ENCODE measurements at regions not wholly inside any gene's neighbourhood (a gene's known extent, or its start where the extent isn't known, plus 50 kb on each side); places are given as distances from the start of the nearest gene placed in this dataset.

- Mint-ChIP-seq H3K4me3 (no peak overlapping the region), H3K27ac (no peak overlapping the region), H3K36me3 (ENCODE audit: low read depth) (no peaks in the 10 kb centered on the region), H3K27me3 (ENCODE audit: low read depth) (peaks cover 2% of the 10 kb centered on the region), H3K4me1 (no peaks in the 10 kb centered on the region), H3K9me3 (no peaks in the 10 kb centered on the region)
- TF ChIP-seq, protein P1, sequence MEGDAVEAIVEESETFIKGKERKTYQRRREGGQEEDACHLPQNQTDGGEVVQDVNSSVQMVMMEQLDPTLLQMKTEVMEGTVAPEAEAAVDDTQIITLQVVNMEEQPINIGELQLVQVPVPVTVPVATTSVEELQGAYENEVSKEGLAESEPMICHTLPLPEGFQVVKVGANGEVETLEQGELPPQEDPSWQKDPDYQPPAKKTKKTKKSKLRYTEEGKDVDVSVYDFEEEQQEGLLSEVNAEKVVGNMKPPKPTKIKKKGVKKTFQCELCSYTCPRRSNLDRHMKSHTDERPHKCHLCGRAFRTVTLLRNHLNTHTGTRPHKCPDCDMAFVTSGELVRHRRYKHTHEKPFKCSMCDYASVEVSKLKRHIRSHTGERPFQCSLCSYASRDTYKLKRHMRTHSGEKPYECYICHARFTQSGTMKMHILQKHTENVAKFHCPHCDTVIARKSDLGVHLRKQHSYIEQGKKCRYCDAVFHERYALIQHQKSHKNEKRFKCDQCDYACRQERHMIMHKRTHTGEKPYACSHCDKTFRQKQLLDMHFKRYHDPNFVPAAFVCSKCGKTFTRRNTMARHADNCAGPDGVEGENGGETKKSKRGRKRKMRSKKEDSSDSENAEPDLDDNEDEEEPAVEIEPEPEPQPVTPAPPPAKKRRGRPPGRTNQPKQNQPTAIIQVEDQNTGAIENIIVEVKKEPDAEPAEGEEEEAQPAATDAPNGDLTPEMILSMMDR (IDR thresholded peaks at IDR 0.05; ENCODE audit: unreplicated experiment in 3 of 3), result no peak
These were observed 96.6 kb upstream of the KCNA4 start for GRCh38 chr11:30113326-30113898.

DNA sequence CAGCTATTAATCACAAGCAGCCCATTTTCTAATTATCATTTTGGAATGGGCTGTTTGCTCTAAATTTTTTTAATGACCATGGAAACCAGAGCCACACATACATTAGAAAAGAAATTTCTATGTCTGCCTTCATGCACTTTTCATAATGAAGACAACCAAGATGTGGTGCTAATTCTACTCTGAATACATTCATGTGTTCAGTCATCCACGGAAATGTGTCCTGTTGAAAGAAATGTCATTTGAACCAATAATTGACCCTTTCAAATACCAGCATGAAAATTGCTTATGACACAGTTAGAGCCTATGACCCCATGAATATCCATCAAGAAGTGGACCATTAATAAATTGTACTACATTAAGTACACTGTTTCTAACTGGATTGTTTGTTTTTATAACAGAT lies 99.7 kb upstream of the KCNA4 start:
- TF ChIP-seq, protein P1 (IDR thresholded peaks at IDR 0.05; ENCODE audit: unreplicated experiment in 3 of 3), result no peak
- Mint-ChIP-seq H3K27ac (no peak overlapping the region), H3K27me3 (ENCODE audit: low read depth) (no peaks in the 10 kb centered on the region), H3K9me3 (no peaks in the 10 kb centered on the region), H3K4me3 (no peak overlapping the region), H3K4me1 (no peaks in the 10 kb centered on the region), H3K36me3 (ENCODE audit: low read depth) (no peaks in the 10 kb centered on the region)

- Mint-ChIP-seq H3K4me1 (no peaks in the 10 kb centered on the region), H3K27me3 (ENCODE audit: low read depth) (no peaks in the 10 kb centered on the region), H3K9me3 (no peaks in the 10 kb centered on the region), H3K4me3 (no peak overlapping the region), H3K27ac (no peak overlapping the region), H3K36me3 (ENCODE audit: low read depth) (no peaks in the 10 kb centered on the region)
- TF ChIP-seq, protein P1 (IDR thresholded peaks at IDR 0.05; ENCODE audit: unreplicated experiment in 3 of 3), result no peak
These were observed 103.3 kb upstream of the KCNA4 start for GRCh38 chr11:30120045-30120589.

DNA sequence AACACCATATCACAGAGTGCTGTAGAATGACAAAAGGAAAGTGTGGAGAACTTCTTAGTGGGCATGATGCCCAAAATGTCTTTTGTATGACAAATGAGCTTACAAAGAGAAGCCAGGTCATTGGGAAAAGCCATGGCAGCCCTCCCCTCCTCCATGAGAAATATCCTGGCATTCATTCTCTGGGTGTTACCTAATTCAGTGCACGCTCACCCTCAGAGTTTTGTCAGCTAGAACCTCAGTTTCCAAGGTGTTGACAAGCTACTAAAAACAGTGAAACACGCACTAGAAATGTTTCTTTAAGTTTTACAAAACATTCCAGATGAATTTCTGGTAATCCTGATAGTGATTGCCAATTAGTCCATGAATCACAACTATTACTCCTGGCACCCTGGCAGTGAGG lies 105.4 kb upstream of the FSHB start:
- H3K9me3 Mint-ChIP-seq, result no peaks in the 10 kb centered on the region

GRCh38 chr11:30128269-30128932 lies 102.4 kb upstream of the FSHB start:
- TF ChIP-seq, protein P1 (IDR thresholded peaks at IDR 0.05; ENCODE audit: unreplicated experiment in 3 of 3), result peak; percentile 63 to 67 (median 64)
- Mint-ChIP-seq H3K4me1 (peaks cover 16% of the 10 kb centered on the region), H3K9me3 (no peaks in the 10 kb centered on the region), H3K27me3 (ENCODE audit: low read depth) (peaks cover 3% of the 10 kb centered on the region), H3K36me3 (ENCODE audit: low read depth) (no peaks in the 10 kb centered on the region), H3K4me3 (no peak overlapping the region), H3K27ac (no peak overlapping the region)

More for the DNA sequence above, 105.4 kb upstream of the FSHB start:
- H3K27ac Mint-ChIP-seq, result no peak overlapping the region
- H3K4me1 Mint-ChIP-seq, result no peaks in the 10 kb centered on the region
- H3K27me3 Mint-ChIP-seq (ENCODE audit: low read depth), result peaks cover 3% of the 10 kb centered on the region
- no peaks in the 10 kb centered on the region for H3K36me3 Mint-ChIP-seq (ENCODE audit: low read depth)
- TF ChIP-seq, protein P1 (IDR thresholded peaks at IDR 0.05; ENCODE audit: unreplicated experiment in 3 of 3), result no peak
- no peak overlapping the region for H3K4me3 Mint-ChIP-seq
